ENCODE measurements at regions not wholly inside any gene's neighbourhood (a gene's known extent, or its start where the extent isn't known, plus 50 kb on each side); places are given as distances from the start of the nearest gene placed in this dataset.
"Not testable (repeated sequence)": the region's sequence is repeated elsewhere in the genome, so short reads cannot be mapped to it uniquely, and the experiment has no call there.

DNA sequence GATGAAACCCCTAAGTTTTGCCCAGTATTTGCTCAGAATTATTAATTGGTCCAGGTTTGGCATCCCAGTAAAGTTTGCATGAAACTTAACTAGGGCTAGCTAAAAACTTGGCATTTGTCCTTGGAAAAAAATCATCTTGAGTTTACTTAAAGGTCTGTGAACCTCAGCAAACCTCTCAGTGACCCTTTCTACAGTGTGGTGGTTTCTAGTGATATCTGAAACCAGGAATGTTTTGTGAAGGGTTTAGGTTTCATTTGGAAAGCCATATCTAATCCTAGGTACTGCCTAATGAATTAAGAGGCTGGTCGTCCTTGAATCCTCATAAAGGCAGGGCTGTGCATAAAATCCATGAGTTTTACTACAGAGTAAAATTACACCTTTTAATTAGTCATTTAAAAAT is 218.5 kb upstream of the ANKRD50 start:
- TF ChIP-seq, protein P1, sequence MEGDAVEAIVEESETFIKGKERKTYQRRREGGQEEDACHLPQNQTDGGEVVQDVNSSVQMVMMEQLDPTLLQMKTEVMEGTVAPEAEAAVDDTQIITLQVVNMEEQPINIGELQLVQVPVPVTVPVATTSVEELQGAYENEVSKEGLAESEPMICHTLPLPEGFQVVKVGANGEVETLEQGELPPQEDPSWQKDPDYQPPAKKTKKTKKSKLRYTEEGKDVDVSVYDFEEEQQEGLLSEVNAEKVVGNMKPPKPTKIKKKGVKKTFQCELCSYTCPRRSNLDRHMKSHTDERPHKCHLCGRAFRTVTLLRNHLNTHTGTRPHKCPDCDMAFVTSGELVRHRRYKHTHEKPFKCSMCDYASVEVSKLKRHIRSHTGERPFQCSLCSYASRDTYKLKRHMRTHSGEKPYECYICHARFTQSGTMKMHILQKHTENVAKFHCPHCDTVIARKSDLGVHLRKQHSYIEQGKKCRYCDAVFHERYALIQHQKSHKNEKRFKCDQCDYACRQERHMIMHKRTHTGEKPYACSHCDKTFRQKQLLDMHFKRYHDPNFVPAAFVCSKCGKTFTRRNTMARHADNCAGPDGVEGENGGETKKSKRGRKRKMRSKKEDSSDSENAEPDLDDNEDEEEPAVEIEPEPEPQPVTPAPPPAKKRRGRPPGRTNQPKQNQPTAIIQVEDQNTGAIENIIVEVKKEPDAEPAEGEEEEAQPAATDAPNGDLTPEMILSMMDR (IDR thresholded peaks at IDR 0.05; ENCODE audit: low read depth, low read length), result no peak
- DNase-seq (ENCODE audit: extremely low read depth, low read depth), result peak; percentile 80

DNA sequence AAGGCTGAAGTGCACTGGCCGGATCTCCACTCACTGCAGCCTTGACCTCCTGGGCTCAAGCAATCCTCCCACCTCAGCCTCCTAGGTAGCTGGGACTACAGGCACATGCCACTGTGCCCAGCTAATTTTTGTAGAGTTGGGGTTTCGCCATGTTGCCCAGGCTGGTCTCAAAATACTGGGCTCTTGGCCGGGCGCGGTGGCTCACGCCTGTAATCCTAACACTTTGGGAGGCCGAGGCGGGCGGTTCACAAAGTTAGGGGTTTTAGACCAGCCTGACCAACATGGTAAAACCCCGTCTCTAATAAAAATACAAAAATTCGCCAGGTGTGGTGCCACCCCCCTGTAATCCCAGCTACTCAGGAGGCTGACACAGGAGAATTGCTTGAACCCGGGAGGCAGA is 210.2 kb upstream of the ANKRD50 start:
- DNase-seq (ENCODE audit: extremely low read depth, low read depth), result not testable (repeated sequence)

DNA sequence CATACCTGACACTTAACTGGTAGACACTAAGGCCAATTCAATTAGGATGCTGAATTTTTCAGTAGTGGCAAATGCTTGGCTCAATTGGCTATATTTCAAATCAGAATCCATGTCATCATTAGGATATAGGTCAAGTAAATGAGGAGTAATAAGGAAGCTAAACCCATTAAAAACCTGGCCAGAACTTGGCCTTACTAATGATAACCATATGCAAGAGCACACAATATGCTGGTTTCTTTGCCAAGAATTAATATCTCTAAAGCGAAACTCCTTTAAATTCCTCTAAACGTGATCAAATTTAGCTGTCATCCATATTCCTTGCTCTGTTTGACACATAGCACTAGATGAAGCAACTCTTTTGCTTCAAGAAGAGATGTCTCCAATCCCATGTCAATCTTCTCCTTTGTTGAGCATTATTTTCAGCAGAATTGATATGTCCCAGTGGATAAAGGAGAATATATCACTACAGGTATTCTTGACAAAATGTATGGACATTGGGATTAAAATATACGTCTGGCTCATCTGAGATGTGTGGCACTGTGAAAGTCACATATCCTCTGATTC is 206.1 kb upstream of the ANKRD50 start:
- DNase-seq (ENCODE audit: extremely low read depth, low read depth), result no peak
- TF ChIP-seq, protein P1 (IDR thresholded peaks at IDR 0.05; ENCODE audit: low read depth, low read length), result no peak

DNA sequence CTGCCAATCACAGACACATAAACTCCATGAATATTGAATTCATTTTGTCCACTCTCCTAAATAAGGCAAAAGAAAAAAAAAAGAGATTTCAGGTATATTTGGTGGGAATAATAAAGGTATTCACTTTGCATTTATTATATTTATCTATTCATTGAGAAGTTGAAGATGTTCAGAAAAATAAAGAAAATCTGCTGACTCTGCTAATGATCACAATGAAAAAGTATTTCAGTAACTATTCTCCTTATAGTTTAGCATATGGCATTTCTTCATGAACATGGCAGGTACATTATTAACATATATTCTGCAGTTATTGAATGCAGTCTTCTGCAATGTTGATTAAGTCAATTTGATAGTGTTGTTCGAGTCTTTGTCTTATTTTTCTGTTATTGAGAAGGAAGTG is 202.5 kb upstream of the ANKRD50 start:
- DNase-seq (ENCODE audit: extremely low read depth, low read depth), result no peak
- TF ChIP-seq, protein P1 (IDR thresholded peaks at IDR 0.05; ENCODE audit: low read depth, low read length), result no peak

DNA sequence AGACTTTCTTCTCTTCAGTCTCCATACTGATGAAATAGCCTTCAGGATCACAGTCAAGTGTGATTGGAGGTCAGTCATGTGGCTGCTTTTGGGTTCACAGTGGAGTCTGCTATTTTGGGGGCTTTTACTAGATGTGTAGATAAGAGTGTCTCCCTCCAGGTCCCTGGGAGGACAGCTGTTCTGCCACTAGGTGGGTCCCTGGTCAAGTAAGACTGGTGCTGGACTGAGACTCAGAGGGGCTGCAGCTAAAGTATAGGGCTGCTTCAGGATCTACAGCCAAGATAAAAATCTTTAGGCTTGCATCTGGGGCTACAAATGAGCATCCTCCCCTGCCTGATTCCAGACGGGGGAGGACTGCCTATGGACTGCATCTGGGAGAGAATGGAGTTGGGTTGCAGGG is 200.7 kb upstream of the ANKRD50 start:
- DNase-seq (ENCODE audit: extremely low read depth, low read depth), result no peak
- TF ChIP-seq, protein P1 (IDR thresholded peaks at IDR 0.05; ENCODE audit: low read depth, low read length), result no peak

DNA sequence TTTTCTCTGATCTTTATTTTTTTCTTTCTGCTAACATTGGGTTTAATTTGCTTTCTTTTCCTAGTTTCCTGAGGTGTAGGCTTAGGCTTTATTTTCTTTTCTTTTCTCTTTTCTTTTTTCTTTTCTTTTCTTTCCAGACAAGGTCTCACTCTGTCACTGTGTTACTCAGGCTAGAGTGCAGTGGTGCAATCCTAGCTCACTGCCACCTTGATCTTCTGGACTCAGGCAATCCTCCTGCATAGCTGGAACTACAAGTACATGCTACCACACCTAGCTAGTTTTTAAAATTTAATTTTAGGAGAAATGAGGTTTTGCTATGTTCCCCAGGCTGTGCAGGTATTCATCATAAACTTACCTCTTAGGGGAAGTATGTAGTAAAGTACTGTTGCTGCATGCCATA is 197.8 kb upstream of the ANKRD50 start:
- TF ChIP-seq, protein P1 (IDR thresholded peaks at IDR 0.05; ENCODE audit: low read depth, low read length), result no peak

DNA sequence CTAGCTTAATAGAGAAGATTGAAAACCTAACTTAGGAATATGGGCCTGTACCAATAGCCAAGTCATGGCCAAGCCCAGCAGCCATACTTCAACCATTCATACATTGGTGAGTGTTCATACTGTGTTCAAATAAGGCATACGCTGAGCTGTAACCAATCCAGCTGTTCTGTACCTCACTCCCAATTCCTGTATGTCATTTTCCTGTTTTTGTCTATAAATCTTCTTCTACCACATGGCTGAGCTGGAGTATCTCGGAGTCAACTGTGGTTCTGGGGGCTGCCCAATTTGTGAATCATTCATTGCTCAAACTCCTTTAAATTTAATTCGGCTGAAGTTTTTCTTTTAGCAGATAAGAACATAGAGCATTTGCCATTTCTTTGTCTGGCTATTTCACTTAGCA is 195.3 kb upstream of the ANKRD50 start:
- TF ChIP-seq, protein P1 (IDR thresholded peaks at IDR 0.05; ENCODE audit: low read depth, low read length), result no peak
- no peak for DNase-seq (ENCODE audit: extremely low read depth, low read depth)

More for the DNA sequence above, 197.8 kb upstream of the ANKRD50 start:
- no peak for DNase-seq (ENCODE audit: extremely low read depth, low read depth)

DNA sequence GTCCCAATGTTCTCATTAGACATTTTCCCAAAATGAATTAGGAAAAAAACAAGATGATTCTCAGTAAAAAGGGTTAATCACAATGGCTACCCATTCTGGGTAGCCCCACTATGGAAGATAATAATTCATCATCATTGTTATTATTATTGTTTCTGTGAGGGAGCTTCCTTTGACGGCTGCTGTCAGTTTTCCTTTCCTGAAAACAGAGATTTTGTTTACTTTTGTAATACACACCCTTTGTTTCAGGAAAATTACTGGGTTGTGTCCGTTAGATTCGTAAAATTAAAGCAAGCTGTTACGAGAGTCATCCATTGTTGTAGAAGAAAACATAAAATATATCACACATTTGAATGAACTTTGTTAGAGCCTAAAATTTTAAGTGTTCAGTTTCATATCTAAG is 192.9 kb upstream of the ANKRD50 start:
- TF ChIP-seq, protein P1 (IDR thresholded peaks at IDR 0.05; ENCODE audit: low read depth, low read length), result no peak
- no peak for DNase-seq (ENCODE audit: extremely low read depth, low read depth)

All from AG09319 (cell line).